Adrenal gland (tissue), 5 donors: ENCODE measurements at regions not wholly inside any gene's neighbourhood (a gene's known extent, or its start where the extent isn't known, plus 50 kb on each side); places are given as distances from the start of the nearest gene placed in this dataset.

Experiments used
- POLR2A ChIP-seq, 2 donors: fragments of 450-650 bp; IDR thresholded peaks; one replicate each; pipeline ENCODE4 v1.6.1; 2017; ENCODE audit warnings: antibody characterized with exemption in 2 of 2, mild to moderate bottlenecking in 2 of 2, moderate library complexity in 1 of 2
- TF ChIP-seq, protein P1 (sequence below), 6 experiments: fragments of 450-650 bp in 4 of 6; fragments of 200-600 bp in 2 of 6; sonication (generic) in 1 of 6; IDR thresholded peaks; 1 replicate in 5 of 6; 2 replicates in 1 of 6; pipeline versions ENCODE4 v1.5.1 to v1.8.0; 2016 to 2021; ENCODE audit warnings: antibody characterized with exemption in 6 of 6, mild to moderate bottlenecking in 2 of 6, moderate library complexity in 1 of 6
- donor health status: DM: no; HTN: no; CAD: no.

DNA sequence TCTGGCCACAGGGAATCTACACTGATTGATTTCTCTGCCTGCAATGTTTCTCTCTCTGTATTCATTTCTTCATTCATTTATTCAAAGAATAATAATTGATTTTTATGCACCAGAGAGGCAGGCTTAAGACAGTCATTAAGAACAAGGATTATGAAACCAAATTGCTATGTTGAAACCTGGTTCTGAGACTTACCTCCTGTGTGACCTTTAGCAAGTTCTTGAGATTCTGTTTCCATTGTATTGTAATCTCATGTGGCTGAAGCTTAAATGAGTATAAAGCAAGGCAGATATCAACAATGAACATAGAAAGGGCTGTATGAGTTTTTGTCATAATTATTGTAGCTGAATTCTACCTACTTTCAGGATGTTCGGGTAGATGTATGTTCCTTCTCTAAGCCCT is 129.6 kb upstream of the GRIA1 start:
- TF ChIP-seq, protein P1, sequence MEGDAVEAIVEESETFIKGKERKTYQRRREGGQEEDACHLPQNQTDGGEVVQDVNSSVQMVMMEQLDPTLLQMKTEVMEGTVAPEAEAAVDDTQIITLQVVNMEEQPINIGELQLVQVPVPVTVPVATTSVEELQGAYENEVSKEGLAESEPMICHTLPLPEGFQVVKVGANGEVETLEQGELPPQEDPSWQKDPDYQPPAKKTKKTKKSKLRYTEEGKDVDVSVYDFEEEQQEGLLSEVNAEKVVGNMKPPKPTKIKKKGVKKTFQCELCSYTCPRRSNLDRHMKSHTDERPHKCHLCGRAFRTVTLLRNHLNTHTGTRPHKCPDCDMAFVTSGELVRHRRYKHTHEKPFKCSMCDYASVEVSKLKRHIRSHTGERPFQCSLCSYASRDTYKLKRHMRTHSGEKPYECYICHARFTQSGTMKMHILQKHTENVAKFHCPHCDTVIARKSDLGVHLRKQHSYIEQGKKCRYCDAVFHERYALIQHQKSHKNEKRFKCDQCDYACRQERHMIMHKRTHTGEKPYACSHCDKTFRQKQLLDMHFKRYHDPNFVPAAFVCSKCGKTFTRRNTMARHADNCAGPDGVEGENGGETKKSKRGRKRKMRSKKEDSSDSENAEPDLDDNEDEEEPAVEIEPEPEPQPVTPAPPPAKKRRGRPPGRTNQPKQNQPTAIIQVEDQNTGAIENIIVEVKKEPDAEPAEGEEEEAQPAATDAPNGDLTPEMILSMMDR (IDR thresholded peaks at IDR 0.05), result no peak
- no peak for TF ChIP-seq POLR2A (IDR thresholded peaks at IDR 0.05)
